22Rv1 (cell line): ENCODE measurements at regions not wholly inside any gene's neighbourhood (a gene's known extent, or its start where the extent isn't known, plus 50 kb on each side); places are given as distances from the start of the nearest gene placed in this dataset.
"Not testable (repeated sequence)": the region's sequence is repeated elsewhere in the genome, so short reads cannot be mapped to it uniquely, and the experiment has no call there.

Source experiments
- H3K27ac ChIP-seq: fragments of 450-650 bp; 2 replicates; pipeline ENCODE4 v1.5.1; 2017
- ZFX ChIP-seq: fragments of 450-650 bp; IDR thresholded peaks from 2 replicates; pipeline ENCODE4 v1.6.1; 2017; ENCODE audit warnings: antibody characterized with exemption, borderline replicate concordance
- TF ChIP-seq, protein P1 (sequence below): fragments of 450-650 bp; IDR thresholded peaks from 2 replicates; pipeline ENCODE4 v1.5.1; 2017; ENCODE audit warnings: mild to moderate bottlenecking

DNA sequence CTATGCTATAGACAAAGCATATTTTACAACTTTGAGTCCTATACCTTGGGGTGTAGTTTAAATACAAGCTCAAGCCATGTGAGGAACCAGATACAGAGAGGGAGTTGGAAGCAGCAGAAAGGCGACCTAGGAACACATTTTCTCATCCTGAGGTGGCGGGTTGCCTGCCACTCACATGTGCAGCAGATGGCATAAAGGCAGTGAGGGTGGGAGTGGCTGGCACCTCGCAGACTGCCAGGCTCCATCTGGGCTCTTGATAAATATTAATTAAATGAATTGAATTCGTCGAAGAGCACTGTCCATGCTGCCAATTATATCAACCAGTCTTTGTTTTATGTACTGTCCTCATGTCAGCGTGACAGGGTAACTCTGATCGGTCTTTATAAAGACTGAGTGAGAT, 79.0 kb upstream of the SEMA3C start:
- H3K27ac ChIP-seq = no peak overlapping the region
- TF ChIP-seq, protein P1, sequence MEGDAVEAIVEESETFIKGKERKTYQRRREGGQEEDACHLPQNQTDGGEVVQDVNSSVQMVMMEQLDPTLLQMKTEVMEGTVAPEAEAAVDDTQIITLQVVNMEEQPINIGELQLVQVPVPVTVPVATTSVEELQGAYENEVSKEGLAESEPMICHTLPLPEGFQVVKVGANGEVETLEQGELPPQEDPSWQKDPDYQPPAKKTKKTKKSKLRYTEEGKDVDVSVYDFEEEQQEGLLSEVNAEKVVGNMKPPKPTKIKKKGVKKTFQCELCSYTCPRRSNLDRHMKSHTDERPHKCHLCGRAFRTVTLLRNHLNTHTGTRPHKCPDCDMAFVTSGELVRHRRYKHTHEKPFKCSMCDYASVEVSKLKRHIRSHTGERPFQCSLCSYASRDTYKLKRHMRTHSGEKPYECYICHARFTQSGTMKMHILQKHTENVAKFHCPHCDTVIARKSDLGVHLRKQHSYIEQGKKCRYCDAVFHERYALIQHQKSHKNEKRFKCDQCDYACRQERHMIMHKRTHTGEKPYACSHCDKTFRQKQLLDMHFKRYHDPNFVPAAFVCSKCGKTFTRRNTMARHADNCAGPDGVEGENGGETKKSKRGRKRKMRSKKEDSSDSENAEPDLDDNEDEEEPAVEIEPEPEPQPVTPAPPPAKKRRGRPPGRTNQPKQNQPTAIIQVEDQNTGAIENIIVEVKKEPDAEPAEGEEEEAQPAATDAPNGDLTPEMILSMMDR = no peak
- no peak for TF ChIP-seq ZFX

DNA sequence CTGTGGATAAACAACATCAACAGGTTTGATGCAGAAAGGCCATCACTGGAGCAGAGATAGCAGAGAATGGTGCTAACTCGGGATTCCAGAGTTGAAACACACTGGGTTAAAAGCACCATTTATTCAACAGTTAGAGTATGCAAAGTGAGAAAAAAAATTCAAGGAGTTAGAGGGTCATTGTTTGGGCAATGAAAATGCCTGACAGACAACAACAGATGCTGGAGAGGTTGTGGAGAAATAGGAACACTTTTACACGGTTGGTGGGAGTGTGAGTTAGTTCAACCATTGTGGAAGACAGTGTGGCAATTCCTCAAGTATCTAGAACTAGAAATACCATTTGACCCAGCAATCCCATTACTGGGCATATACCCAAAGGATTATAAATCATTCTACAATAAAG, 77.4 kb upstream of the SEMA3C start:
- not testable (repeated sequence) for H3K27ac ChIP-seq
- TF ChIP-seq, protein P1 = peak; percentile 15; the same call in 1 of the 2 replicates

DNA sequence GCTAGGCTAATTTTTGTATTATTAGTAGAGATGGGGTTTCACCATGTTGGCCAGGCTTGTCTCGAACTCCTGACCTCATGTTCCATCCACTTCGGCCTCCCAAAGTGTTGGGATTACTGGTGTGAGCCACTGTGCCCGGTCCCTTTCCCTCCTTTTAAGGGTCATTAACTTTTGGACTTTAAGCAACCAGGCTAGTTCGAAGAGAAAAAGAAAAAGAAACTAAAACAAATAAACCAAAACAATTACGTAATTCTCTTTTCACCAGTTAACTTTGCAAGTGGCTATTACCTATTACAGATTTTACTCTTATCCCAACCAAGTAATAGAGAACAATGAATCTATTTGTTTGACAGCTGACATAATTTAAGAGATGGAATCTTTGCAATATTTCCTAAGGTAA, 72.8 kb upstream of the SEMA3C start:
- TF ChIP-seq, protein P1 = no peak
- TF ChIP-seq ZFX = no peak
- H3K27ac ChIP-seq = no peak overlapping the region

DNA sequence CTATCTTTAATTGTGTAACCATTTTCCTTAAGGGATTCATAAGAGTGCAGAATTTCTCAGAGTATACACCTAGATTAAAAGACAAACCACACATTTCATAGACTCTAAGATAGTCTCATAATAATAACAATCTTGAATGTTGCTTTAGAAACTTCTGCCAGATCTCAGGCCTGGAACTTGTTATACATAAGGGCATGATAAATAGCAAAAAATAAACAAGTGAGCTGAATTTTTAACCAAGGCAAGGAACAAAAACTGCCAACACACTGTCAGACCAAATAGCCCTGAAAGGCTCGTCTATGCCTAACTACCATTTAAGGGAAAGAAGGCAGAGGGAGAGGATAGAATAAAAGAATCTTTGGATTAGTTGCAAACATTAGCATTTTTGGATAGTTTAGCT, 65.8 kb upstream of the SEMA3C start:
- TF ChIP-seq ZFX = no peak
- TF ChIP-seq, protein P1 = no peak
- H3K27ac ChIP-seq = no peak overlapping the region

DNA sequence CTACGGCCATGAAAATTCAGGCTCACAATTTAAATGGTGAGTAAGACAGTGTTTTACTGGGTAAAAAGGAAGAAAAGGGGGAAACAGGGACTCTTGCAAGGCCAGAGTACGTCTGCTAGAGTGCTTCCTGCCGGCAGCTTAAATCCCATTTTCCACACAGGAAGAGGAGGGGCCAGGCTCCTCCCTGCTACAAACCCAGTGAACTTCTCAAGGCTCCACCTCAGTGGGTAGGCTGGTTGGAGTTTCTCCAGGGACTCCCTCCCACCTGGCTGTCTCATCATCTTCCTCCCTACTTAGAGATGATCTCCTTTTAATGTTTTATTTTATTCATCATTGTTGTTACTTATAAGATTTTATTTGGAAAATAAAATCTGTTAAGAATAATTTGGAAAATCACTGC, 62.6 kb upstream of the SEMA3C start:
- no peak overlapping the region for H3K27ac ChIP-seq
- no peak for TF ChIP-seq ZFX
- TF ChIP-seq, protein P1 = no peak

DNA sequence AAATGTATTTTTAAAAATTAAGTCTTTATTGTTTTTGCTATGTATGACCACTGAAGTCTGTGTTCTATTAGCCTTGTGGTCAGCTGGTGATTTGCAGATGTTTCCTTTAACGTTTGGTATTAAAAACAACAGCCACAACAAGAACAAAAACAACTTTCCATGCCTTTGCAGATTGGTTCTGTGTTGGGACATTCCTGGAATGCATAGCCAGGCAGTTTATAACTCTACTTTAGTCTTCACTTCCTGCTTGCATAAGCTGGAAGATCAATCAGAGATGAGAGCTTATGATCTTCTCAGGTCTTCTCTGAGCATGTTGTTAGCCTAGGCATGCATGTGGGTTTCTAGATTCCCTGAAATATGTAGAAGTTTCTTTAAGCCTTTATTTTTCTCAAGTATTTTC, 58.9 kb upstream of the SEMA3C start:
- no peak overlapping the region for H3K27ac ChIP-seq
- TF ChIP-seq ZFX = no peak

DNA sequence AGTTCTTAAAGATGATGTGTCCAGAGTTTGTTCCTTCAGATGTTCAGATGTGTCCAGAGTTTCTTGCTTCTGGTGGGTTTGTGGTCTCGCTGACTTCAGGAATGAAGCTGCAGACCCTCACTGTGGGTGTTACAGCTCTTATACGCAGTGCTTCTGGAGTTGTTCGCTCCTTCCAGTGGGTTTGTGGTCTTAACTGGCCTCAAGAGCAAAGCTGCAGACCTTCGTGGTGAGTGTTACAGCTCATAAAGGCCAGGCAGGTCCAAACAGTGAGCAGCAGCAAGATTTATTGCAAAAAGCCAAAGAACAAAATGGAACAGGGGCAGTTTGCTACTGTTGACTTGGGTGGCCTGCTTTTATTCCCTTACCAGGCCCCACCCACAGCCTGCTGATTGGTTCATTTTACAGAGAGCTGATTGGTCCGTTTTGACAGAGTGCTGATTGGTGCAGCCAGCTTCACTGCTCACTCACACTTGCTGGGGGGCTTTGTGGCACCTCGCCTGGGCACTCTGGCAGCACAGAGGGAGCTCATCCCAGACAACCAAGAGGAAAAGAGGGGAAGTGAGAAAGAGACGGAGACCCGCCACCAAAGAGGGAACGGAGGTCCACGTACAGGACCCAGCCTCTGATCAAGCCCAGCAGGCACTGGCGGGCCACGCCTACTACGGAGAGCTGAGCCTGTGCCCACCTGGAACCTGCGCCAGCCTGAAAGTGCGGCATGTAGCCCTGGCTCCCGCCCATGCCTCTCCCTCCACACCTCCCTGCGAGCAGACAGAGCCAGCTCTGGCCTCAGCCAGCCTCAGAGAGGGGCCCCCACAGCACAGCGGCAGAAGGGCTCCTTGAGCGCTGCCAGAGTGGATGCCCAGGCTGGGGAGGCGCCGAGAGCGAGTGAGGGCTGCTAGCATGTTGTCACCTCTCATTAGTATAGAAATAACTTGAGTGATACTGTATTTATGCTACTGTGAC, 55.8 kb upstream of the SEMA3C start:
- TF ChIP-seq, protein P1 = no peak
- no peak for TF ChIP-seq ZFX
- no peak overlapping the region for H3K27ac ChIP-seq
